ENCODE measurements at regions not wholly inside any gene's neighbourhood (a gene's known extent, or its start where the extent isn't known, plus 50 kb on each side); places are given as distances from the start of the nearest gene placed in this dataset.

DNA sequence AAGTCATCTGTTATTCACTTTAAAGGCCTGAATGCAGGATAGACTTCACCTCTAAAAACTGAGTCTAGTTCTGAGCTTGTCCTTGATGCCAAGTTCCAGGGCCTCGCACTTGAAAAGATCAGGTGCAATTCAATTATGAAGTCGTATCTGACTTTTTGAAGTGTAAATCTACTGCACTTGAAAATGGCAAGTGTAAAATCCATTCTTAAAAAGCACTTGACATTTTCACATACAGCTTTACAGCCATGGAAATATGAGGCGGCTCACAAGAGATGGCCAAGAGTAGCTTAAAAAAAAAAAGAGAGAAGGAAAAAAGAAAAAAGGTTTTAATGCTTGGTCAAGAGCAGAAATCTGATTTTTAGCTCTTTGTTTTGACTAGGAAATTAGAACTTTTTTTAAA, 172.5 kb downstream of the GXYLT1 start:
- no peaks in the 10 kb centered on the region for H3K27me3 ChIP-seq (ENCODE audit: insufficient read depth, poor library complexity, severe bottlenecking)
- no peak overlapping the region for H3K4me3 ChIP-seq (replicated peaks; ENCODE audit: insufficient read depth, low read length)
- DNase-seq (ENCODE audit: low read depth in 1 of 2, low spot score in 1 of 2) = no peak
- TF ChIP-seq GABPA (IDR thresholded peaks at IDR 0.05; ENCODE audit: low read depth) (no peak), POLR2AphosphoS5 (IDR thresholded peaks at IDR 0.05; ENCODE audit: low read depth) (no peak), SPI1 (IDR thresholded peaks at IDR 0.05; ENCODE audit: borderline replicate concordance, low read depth) (no peak)
- TF ChIP-seq, protein P1, sequence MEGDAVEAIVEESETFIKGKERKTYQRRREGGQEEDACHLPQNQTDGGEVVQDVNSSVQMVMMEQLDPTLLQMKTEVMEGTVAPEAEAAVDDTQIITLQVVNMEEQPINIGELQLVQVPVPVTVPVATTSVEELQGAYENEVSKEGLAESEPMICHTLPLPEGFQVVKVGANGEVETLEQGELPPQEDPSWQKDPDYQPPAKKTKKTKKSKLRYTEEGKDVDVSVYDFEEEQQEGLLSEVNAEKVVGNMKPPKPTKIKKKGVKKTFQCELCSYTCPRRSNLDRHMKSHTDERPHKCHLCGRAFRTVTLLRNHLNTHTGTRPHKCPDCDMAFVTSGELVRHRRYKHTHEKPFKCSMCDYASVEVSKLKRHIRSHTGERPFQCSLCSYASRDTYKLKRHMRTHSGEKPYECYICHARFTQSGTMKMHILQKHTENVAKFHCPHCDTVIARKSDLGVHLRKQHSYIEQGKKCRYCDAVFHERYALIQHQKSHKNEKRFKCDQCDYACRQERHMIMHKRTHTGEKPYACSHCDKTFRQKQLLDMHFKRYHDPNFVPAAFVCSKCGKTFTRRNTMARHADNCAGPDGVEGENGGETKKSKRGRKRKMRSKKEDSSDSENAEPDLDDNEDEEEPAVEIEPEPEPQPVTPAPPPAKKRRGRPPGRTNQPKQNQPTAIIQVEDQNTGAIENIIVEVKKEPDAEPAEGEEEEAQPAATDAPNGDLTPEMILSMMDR (IDR thresholded peaks at IDR 0.05; ENCODE audit: insufficient read depth, low read length) = no peak
- TF ChIP-seq, protein P2, sequence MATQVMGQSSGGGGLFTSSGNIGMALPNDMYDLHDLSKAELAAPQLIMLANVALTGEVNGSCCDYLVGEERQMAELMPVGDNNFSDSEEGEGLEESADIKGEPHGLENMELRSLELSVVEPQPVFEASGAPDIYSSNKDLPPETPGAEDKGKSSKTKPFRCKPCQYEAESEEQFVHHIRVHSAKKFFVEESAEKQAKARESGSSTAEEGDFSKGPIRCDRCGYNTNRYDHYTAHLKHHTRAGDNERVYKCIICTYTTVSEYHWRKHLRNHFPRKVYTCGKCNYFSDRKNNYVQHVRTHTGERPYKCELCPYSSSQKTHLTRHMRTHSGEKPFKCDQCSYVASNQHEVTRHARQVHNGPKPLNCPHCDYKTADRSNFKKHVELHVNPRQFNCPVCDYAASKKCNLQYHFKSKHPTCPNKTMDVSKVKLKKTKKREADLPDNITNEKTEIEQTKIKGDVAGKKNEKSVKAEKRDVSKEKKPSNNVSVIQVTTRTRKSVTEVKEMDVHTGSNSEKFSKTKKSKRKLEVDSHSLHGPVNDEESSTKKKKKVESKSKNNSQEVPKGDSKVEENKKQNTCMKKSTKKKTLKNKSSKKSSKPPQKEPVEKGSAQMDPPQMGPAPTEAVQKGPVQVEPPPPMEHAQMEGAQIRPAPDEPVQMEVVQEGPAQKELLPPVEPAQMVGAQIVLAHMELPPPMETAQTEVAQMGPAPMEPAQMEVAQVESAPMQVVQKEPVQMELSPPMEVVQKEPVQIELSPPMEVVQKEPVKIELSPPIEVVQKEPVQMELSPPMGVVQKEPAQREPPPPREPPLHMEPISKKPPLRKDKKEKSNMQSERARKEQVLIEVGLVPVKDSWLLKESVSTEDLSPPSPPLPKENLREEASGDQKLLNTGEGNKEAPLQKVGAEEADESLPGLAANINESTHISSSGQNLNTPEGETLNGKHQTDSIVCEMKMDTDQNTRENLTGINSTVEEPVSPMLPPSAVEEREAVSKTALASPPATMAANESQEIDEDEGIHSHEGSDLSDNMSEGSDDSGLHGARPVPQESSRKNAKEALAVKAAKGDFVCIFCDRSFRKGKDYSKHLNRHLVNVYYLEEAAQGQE (IDR thresholded peaks at IDR 0.05; ENCODE audit: insufficient replicate concordance, low read depth) = no peak
- H3K27ac ChIP-seq (replicated peaks) = no peak overlapping the region

- no peak for TF ChIP-seq SPI1 (IDR thresholded peaks at IDR 0.05; ENCODE audit: borderline replicate concordance, low read depth)
- TF ChIP-seq, protein P1 (IDR thresholded peaks at IDR 0.05; ENCODE audit: insufficient read depth, low read length) = no peak
- TF ChIP-seq, protein P2 (IDR thresholded peaks at IDR 0.05; ENCODE audit: insufficient replicate concordance, low read depth) = no peak
- no peak for TF ChIP-seq POLR2AphosphoS5 (IDR thresholded peaks at IDR 0.05; ENCODE audit: low read depth)
- no peak for TF ChIP-seq GABPA (IDR thresholded peaks at IDR 0.05; ENCODE audit: low read depth)
- H3K27ac ChIP-seq (replicated peaks) = no peak overlapping the region
- no peaks in the 10 kb centered on the region for H3K27me3 ChIP-seq (ENCODE audit: insufficient read depth, poor library complexity, severe bottlenecking)
- H3K4me3 ChIP-seq (replicated peaks; ENCODE audit: insufficient read depth, low read length) = no peak overlapping the region
- no peak for DNase-seq (ENCODE audit: low read depth in 1 of 2, low spot score in 1 of 2)
Measured at GRCh38 chr12:41970744-41971143, 173.9 kb downstream of the GXYLT1 start.

GRCh38 chr12:41968599-41968998, 176.1 kb downstream of the GXYLT1 start:
- H3K4me3 ChIP-seq (replicated peaks; ENCODE audit: insufficient read depth, low read length) = no peak overlapping the region
- no peak for TF ChIP-seq POLR2AphosphoS5 (IDR thresholded peaks at IDR 0.05; ENCODE audit: low read depth)
- TF ChIP-seq SPI1 (IDR thresholded peaks at IDR 0.05; ENCODE audit: borderline replicate concordance, low read depth) = no peak
- TF ChIP-seq, protein P2 (IDR thresholded peaks at IDR 0.05; ENCODE audit: insufficient replicate concordance, low read depth) = no peak
- TF ChIP-seq, protein P1 (IDR thresholded peaks at IDR 0.05; ENCODE audit: insufficient read depth, low read length) = no peak
- no peak for TF ChIP-seq GABPA (IDR thresholded peaks at IDR 0.05; ENCODE audit: low read depth)
- no peak for DNase-seq (ENCODE audit: low read depth in 1 of 2, low spot score in 1 of 2)
- H3K27ac ChIP-seq (replicated peaks) = no peak overlapping the region
- no peaks in the 10 kb centered on the region for H3K27me3 ChIP-seq (ENCODE audit: insufficient read depth, poor library complexity, severe bottlenecking)
